Non-pigmented ciliary epithelial cell (primary cell): ENCODE measurements at regions not wholly inside any gene's neighbourhood (a gene's known extent, or its start where the extent isn't known, plus 50 kb on each side); places are given as distances from the start of the nearest gene placed in this dataset.
"Not testable (repeated sequence)": the region's sequence is repeated elsewhere in the genome, so short reads cannot be mapped to it uniquely, and the experiment has no call there.

Experiments used
- DNase-seq: peaks from one replicate; pipeline ENCODE4 v3.0.0-alpha.2; 2010; ENCODE audit warnings: low read depth

- no peak for DNase-seq
These were observed 63.9 kb downstream of the MAT2B start for GRCh38 chr5:163569284-163569683.

- DNase-seq: peak; percentile 81
These were observed 66.3 kb downstream of the MAT2B start for GRCh38 chr5:163571744-163572143.

GRCh38 chr5:163574472-163575440 is 69.3 kb downstream of the MAT2B start:
- no peak for DNase-seq

- DNase-seq: no peak
These were observed 73.2 kb downstream of the MAT2B start for GRCh38 chr5:163578652-163579051.

GRCh38 chr5:163579729-163580128 is 74.3 kb downstream of the MAT2B start:
- no peak for DNase-seq

DNA sequence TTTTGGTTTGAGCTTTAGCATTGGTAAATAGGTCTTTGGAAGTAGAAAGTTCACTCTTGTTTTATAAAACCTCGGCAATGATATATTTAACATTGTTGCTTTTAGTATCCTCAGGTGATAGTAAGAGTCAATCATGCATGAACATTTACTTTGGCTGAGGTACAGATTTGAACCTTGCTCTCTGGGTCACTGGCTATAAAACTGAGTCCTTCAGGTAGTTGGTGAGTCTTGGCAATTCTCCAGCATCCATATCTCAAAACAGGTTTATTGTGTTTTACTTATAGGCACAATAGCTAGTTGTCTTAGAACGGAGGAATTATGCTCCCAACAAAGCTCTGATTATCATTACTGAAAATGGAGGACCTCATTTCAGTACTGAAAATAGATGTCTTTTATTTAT is 75.1 kb downstream of the MAT2B start:
- no peak for DNase-seq

DNA sequence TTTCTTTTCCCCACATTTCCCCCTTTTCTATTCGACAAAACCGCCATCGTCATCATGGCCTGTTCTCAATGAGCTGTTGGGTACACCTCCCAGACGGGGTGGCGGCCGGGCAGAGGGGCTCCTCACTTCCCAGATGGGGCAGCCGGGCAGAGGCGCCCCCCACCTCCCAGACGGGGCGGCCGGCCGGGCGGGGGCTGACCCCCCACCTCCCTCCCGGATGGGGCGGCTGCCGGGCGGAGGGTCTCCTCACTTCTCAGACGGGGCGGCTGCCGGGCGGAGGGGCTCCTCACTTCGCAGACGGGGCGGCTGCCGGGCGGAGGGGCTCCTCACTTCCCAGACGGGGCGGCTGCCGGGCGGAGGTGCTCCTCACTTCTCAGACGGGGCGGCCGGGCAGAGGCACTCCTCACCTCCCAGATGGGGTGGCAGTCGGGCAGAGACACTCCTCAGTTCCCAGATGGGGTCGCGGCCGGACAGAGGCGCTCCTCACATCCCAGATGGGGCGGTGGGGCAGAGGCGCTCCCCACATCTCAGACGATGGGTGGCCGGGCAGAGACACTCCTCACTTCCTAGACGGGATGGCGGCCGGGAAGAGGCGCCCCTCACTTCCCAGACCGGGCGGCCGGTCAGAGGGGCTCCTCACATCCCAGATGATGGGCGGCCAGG is 78.2 kb downstream of the MAT2B start:
- DNase-seq: not testable (repeated sequence)

DNA sequence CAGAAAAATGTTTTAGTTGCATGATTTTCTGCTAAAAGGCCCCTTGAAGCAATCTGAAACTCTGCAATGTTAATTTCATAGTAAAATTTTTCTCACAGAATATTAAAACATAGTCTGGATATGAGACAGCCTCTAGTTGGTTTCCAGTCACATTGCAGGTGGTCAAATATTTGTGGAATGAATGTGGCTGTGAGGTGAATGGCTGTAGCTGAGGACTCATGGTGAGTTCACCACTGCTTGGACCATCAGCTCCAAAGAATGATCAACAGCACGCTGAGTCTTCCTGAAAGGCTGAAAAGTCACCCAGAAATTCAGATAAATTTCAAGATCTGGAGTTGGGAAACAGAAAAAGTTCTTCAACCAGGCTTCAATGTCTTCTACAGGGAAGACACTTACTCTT is 79.8 kb downstream of the MAT2B start:
- peak; percentile 54 for DNase-seq

- DNase-seq: no peak
These were observed 81.1 kb downstream of the MAT2B start for GRCh38 chr5:163586531-163586956.

- DNase-seq: no peak
These were observed 89.5 kb downstream of the MAT2B start for GRCh38 chr5:163594951-163595350.

DNA sequence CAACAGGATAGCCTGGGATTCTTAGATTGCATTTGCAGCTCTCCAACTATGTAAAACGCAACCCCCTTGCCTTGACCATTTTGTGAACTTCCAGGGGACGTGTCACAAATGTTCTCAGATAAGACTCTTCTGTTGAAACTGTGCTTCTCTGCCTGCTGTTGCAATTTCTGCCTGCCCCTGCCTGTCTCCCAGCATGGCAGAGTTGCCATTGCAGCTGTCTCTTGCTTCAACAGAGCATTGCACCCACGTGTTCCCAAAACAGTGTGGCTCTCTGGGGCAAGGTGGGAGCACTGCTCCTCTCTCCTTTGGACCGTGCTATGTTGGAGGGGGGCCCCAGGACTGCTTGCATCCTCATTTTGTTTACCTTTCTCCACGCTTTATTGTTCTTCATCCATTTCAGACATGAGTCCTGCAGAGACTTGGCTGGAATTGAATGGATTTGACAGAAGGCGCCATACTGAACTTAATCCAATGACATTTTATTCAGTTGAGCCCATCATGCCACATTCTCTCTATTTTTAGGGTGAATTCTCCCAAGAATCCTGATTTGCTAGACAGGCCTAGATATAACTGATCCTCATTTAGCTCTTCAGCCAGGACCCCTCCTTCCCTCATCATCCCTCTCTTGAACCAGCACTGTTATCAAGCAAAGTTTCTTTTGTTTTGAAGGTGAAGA is 90.7 kb downstream of the MAT2B start:
- no peak for DNase-seq

GRCh38 chr5:163596608-163597315 is 91.3 kb downstream of the MAT2B start:
- no peak for DNase-seq

DNA sequence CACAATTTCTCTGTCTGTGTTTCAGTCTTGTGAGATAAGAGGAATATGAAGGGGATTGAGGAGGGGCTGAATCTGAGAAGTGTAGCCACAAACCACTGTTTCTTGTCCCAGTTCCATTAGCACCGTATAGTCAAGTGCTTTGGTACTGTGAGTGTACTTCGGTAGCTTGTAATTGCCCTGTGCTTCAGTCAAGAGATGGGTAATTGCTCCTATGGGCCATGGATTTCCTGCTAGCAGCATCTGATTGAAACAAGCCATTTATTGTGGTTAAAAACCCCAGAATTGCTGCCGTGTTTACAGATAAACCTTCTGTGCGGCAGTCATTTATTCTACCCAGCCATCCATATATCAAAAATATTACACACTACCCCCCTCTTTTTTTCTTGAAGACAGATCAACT is 98.6 kb downstream of the MAT2B start:
- no peak for DNase-seq

DNA sequence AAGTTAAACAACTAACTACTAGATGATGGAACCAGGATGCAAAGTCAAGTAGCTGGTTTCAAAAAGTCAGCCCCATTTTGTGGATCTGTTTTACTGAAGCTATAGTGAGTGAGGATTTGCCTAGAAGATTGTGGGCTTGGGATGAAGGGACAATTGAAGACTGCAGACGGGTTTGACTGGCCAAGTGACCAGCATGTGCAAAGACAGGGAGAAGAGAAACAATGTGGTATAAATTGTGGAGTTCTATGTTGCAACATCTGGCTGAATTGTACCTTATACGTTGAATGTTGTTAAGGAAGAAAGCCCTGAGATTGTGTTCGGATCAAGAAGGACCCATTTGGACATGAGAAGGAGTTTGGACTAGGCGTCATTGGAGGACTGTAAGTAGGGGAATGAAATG is 101.8 kb downstream of the MAT2B start:
- DNase-seq: no peak

DNA sequence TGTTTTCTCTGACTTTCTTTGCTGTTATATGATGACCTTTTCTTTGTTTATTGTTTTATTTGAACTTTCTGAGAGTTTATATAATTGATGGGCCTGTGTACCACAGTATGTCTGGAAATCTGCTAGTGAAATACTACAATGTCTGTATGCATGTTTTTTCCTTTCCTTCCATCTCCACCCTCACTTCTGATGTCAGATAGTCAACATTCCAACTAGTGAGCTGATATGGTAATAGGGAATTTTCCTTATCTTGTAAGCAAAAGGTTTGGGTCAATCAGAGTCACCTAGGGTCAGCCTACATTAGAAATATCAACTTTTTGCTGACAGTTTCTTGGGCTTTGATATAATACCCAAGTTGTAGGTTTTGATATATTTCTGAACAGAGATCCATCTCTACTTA is 103.2 kb downstream of the MAT2B start:
- DNase-seq: no peak

DNA sequence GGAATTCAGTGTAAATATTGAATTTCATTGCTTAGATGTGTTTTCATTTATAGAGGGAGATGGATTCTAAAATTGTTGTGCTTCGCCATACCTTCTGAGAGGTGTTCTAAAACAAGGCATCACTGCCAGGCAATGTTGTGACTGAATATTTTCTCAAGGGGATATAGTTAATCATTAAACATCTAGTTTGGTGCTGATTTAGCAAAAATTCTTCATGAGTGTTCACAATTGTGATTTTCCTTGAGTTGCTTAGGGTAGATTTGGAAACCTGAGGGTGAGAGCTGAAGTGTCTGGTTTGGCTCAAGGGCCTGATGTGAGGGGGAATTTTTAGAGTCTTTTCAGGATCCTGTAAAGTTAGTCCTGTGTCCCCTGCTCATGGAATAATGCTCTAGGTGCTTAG is 104.5 kb downstream of the MAT2B start:
- DNase-seq: no peak

GRCh38 chr5:163612358-163613149 is 107.1 kb downstream of the MAT2B start:
- no peak for DNase-seq

- DNase-seq: no peak
These were observed 107.7 kb downstream of the MAT2B start for GRCh38 chr5:163613150-163613442.

GRCh38 chr5:163614787-163615186 is 109.4 kb downstream of the MAT2B start:
- DNase-seq: no peak

GRCh38 chr5:163619273-163619934 is 114.0 kb downstream of the MAT2B start:
- no peak for DNase-seq

- no peak for DNase-seq
These were observed 114.5 kb downstream of the MAT2B start for GRCh38 chr5:163619951-163620350.
